Activated T-cell treated with anti-CD3 and anti-CD28 coated beads for 4 hours (primary cell): ENCODE measurements at regions not wholly inside any gene's neighbourhood (a gene's known extent, or its start where the extent isn't known, plus 50 kb on each side); places are given as distances from the start of the nearest gene placed in this dataset.

Experiments
- DNase-seq: peaks from one replicate; pipeline ENCODE4 v3.0.0-alpha.2; 2020

DNA sequence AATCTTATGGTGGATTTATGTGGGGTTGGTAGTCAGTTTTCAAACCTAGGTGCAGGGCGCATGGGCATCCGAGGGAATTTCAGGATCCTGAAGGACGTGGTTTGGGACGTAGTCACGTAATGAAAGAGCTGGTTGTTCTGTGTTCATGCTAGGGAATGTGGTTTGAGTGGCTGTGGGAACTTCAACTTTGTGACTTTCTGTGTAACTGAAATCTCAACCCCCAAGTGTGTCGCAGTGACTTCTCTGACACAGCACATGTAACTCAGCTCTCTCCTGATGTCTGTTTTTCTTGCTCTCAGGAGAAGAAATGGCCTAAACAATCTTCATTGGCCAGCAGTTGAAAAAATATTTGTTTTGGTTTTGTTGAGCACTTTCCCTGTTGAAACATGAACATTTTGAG lies 199.0 kb downstream of the PTEN start:
- DNase-seq, result no peak

DNA sequence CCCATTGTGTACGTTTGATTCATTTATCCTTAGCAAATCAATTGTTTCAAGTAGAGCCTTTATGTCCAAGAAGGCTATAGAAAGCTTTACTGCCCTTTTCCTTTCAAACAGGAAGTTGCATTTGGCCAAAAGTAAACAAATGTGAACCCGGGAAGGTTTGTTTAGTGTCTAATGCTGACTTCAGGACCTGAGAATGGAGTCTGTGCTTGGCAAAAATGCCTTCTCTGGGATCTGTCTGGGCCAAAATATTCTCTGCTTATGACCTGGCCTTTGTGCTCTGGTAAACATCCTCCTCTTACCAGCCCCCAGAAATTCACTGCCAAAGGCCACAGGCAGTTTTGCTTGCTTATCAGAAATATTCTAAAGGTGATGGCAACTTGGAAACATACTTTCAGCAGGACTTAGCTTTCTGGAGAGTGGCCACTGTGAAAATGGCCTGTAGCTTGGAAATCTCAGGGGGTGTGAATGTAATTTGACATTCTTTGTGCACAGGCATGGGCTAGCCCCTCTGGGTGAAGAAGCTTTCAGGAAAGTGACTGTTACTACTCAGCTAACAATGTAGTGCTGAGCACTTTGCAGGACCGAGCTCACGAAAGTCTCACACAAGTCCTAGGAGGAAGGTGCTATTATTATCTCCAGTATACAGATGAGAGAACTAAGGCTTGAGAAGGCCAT lies 199.5 kb downstream of the PTEN start:
- DNase-seq, result no peak

DNA sequence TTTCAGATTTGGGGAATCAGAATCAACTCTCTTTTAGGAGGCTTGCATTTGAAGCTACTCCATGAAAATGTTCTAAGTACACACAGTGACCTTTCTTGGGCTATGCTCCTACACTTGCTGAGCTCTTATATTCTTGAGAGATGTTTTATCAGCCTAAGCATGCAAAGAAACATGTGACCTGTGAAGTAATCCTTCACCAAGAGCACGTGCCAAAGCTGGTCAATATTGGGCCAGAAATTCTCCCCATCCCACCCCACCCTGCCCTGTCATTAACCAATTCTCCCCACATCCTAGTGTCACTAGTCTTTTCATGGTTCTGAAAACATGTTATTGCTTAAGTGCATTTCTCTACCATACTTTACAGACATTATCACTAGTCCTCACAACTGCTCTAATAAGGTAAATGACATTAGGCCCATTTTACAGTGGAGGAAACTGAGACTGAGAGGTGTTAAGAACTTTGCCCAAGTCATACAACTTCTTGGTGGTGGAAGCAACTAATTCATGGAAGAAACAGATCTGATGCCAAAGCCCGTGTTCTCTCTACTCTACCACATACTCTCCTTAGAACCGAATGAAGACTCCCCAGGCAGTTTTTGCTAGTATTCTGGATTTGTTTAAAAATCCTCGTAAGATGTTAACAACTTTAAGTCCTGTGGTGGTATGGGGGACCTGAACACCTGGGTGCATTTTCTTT lies 200.6 kb downstream of the PTEN start:
- DNase-seq, result no peak

DNA sequence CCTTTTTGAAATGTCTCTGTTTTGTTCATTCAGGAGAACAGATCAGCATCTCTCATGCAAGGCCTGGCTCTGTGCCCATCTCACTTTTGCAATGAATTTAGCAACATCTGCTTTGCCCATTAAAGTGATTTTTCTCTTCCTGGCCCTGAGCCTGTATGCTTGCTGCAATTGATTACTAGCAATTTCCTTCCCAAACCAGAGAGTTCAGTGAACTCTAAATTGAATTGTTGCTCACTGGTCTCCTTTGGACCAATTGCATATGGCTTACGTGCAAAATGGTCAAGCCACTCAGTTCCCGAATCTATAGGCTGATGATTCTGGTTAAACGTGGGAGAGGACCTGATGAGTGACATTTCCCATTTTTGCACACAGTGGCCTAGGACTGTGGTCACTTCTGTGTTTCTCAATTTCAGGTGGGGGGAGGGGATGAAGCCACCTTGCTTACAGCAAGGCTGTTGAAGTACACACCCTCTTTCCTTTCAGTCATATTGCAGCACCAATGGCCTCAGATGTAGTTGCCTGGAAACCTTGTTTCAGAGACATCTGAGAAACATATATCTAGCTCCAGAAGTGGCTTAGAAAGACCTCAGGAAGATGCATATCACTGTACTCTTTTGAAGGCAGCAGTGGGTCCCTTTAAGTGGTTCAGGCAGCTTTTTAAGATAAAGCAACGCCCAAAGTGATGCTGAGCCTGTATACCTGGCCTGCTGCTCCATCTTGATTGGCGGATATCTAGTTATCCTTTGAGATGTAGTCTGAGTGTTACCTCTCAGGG lies 201.4 kb downstream of the PTEN start:
- no peak for DNase-seq

DNA sequence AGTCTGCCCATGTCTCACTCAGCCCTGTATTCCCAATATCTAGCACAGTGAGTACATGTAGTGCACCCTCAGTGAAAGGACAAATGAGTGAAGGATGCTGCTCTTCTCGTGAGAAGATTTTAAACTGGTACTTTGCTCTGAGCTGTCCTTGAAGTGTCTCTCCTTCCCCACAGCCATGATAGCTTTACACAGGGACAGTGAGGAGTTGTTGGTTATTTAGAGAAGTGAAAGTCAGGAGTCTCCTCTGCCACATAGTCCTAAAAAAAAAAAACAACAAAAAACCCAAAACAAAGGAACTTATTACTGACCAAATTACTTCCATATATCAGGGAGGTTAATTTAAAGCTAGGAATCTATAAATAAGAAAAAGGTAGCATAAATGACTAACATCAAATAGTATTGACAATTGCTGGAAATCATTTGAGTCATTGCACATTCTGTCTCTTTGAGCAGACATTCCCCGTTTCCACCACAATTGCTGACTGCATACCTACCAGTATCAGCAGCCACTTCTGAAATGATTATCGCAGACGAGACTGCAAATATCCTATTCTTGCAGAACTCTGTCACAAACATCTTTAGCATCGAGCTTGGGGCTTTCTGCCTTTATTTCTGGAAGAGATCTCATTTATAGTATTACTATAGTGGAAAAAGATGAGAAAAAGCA lies 202.1 kb downstream of the PTEN start:
- no peak for DNase-seq

DNA sequence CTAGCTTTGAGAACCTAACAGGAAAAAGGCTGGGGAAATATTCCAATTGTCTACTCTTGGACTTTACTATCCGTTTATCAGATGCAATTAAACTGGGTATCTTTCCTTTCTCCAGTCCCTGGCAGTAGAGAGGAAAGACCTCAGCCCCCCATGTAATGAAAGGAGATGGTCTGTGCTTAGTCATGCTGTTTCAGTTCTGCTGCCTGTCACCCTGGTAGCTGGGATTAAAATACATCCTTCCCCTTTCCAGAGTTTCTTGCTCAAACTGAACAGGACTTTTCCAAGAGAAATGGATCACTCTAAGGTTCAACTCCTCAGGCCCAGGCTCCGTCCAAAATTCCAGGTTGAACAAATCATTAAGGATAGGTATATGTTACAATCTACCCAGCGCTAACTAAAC lies 202.9 kb downstream of the PTEN start:
- DNase-seq, result no peak

DNA sequence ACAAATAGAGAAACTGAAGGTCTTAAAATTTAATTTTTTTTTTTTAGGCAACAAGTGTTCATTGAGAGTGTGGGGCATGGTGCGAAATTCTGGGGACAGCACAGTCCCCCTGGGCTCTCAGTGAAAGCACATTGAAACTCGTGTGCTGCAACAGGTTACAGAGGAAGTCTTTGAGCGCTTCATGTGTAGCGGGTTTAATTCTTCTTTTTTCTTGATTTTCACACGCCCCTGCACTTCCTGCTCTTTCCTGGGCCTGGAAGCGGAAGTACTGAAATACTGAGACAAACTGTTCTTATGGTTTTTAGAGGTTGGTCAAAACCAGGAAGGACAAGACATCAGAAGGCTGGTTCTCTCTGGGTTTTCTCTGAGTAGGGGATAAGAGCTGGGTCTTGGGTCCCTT lies 203.5 kb downstream of the PTEN start:
- no peak for DNase-seq

DNA sequence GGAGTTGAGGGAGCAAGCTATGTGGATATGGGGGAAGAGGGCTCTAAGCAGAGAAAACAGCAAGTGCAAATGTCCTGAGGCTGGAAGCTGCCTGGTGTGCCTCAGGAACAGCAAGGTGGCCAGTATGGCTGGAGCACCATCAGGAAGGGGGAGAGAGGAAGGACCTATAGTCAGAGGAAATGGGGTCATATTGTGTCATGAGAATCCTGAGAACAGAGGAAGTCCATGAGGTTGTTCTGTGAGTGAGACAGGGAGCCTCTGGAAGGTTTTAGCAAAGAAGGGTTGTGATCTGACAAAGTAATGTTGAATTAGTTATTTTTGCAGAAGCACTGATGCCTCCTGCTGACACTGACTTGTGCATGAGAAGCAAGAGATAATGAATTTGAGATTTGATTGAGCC lies 204.3 kb downstream of the PTEN start:
- DNase-seq, result no peak

DNA sequence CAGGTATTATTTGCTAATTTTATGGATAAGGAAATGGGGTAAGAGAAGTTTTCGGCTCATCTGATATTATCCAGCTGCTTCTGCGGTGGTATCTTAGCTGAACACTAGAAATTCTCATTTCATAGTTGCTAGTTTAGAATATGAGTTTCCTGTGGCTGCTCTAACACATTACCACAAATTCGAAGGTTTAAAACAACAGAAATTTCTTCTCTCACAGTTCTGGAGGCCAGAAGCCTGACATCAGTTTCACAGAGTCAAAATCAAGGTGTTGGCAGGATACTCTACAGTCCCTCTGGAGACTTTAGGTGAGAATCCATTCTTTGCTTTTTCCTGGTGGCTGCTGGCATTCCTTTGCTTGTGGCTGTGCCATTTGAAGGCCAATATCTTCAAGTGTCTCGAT lies 205.9 kb downstream of the PTEN start:
- no peak for DNase-seq

DNA sequence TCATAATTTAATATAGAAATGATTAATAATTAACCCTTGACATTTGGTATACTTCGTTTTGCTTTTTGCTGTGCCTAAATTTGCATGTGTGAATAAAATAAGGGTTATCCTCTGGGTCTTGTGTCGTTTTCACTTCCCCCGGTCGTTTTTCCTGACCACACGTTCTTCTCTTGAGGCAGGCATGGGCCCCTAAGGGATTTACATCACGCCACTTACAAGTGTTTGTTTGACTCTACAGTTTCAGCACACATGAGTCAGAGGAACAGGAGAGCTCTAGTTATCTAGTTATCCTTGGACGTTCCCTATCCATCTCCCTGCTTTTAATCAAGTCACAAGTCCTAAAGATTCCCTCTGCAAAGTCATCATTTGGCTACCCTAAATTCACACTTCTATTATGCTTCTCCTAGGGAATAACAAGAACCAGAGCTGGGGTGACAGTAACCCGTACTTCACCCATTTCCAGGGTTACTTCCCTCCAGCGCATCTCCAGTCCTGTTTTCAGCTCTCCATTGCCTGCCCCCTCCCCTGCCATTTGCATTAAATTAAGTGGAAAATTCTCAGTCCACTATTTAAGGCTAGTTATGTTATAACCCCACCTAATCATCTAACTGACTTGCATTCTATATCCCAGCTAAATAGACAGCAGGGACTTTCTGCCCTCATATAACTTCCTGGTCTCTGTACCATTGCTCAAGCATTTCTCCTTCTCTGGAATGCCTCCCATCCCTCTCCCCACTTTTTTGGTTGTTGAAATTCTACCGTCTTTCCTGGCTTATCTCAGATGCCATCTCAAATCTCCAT lies 206.9 kb downstream of the PTEN start:
- no peak for DNase-seq

DNA sequence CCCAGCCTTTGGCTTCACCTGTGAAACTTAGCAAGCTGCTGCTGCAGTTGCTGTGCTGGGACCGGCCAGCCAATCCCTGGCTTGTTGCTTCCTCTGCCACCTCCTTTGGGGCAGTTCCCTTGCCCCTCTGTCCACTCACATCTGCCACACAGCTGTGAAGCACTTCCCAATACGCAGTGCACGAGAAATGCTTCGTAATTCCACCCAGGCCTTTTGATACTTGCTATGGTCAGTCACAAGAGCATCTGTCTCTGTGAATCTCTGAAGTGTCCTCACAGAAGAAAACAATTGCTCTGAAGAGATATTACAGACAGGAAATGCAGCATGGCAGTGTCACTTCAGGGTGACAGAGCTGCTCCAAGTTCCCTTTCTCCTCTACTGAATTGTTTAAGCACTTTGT lies 208.5 kb downstream of the PTEN start:
- DNase-seq, result no peak

DNA sequence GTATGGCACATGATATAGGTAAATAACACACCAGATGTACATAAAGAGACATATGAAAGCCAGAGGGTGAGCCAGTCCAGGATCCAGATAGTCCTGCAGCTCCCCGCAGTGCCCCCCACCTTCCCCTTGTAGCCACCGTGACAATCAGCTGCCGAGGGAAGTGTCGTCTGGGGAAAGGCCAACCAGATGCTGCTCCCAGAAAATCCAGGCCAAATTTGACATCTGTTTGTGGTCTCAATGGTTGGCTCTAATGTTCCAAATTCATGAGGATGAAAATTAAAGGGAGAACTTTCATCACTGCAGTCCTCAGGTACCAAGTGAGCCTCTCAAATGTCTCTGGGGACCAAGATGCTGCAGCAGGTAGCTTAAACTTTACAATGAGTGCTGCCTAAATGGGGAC lies 210.3 kb downstream of the PTEN start:
- DNase-seq, result no peak

DNA sequence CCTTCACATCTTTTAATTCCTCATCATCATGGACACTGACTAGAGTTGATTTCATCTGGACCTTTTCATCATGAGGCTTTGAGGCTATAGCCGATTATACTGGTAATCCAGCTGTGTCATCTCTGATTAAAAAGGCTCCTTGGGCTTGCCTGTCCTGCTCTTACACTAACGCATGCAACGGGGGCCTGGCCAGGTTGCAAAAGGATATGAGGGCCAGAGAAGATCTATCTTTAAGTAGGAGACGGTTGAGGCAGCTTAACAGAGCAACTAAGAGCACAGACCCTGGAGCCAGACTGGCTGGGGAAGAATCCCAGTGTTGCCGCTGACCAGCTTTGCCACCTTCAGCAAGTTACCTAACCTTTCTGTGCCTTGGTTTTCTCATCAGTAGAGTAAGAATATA lies 211.5 kb downstream of the PTEN start:
- DNase-seq, result no peak

DNA sequence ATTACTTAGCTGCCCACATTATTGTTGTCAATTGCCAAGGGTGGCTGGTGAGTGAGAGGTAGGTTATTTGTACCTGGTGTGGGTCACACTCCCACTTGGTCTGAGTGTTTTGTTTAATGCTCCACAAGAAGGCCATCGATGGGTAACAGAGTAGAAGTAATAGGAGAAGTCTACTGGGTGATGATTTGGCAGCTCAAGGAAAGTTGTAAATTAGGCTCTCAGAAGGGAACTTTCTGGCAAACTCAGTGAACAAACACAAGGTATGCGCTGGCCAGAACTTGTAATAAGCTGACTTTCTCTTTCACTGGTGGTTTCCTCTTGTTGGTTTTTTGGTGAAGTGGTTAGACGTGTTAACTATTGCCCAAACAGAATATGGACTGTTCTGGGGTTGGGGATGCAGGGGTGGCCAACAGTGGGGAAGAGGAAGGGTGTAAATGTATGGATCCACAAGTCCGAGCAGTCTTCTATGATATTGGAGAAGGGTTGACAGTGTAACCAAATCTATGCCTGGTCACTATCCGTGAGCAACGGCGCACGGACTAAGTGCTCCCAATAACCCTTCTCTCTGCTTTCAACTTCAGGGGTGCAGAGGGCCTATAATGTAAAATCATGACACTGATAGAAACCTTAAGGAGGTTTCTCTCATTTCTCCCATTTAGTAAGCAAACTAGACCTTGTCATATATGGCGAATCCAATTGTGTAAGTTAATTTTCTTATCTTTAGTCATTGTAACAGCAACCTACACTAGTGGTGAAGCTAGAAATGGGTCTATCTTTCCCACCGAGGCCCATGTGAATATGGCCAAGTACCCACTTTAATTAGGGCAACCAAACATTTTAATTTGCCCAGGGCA lies 212.8 kb downstream of the PTEN start:
- no peak for DNase-seq

DNA sequence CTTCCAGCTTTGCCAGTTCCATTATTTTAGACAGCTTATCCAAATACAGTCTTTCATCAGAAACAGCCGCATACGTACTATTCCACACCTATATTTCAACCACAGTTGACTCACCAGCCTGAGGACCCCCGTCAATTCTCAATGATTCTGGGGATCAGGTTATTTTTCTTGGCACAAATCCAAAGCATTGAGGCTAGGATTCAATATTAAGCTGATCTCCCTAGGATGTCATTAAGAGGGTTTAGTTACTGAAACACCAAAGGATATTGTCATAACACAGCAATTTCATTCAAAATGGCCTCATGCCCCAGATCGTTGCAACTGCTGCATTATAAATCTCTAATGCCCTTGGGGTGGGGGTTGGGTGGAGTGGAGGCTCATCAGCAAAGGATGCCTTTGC lies 214.6 kb downstream of the PTEN start:
- DNase-seq, result no peak

DNA sequence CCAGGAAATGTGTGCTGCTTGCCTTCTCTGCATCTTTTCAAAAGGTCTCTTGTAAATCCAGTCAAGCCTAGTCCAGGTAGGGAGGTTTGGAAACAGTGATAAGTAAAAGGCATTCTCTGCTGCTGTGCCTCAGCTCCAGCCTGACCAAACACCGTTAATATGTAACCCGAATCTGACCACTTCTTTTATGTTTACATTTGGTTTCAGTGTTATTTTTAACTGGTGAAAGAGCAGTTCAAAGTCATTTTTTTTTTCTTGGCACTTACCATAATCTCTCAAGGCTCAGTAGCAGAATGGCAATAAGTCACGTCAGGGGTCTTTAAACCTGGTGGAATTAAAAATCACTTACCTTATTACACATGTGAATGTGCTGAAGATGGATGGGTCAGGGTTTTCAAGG lies 216.8 kb downstream of the PTEN start:
- no peak for DNase-seq

DNA sequence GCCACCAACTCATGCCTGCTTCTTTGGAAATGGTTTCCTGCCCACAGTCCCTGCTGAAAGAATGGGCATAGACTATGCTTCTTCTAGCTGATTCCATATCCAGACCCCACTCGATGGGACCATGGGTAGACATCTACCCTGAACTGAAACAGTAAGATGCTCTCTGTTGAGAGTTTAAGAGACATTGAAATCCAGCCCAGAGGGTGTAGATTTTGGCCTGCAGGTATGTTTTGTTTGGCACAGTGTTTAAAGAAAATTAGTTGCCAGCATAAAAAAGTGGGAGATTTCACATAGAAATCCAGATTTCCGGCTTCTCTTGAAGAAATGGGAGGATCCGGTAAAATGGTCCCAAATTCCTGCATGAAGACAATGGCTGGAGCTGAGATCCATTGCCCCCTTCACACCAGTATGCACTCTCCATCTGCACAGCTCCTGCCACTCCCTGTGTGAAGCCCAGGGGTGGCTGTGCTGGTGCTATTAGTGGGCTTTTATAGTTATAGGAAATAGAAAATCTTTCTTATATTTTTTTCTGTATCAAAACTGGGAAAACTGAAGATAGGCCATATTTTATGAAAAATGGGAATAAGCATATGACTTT lies 218.1 kb downstream of the PTEN start:
- DNase-seq, result no peak

DNA sequence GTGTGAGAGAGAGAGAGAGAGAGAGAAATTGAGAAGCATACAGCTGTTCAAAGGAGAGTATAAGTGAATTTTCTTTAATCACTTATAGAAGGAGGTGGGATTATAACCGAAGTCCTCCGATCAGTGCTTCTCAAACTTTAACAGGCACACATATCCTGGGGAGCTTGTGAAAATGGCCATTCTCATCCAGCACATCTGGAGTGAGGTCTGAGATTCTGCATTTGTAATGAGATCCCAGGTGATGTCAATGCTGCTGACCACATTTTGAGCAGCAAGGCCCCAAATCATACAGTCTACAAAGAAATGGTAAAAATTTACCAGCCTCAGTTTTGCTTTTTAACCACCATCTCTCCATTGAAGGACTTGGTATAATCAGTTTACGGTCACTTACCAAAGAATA lies 219.0 kb downstream of the PTEN start:
- no peak for DNase-seq

DNA sequence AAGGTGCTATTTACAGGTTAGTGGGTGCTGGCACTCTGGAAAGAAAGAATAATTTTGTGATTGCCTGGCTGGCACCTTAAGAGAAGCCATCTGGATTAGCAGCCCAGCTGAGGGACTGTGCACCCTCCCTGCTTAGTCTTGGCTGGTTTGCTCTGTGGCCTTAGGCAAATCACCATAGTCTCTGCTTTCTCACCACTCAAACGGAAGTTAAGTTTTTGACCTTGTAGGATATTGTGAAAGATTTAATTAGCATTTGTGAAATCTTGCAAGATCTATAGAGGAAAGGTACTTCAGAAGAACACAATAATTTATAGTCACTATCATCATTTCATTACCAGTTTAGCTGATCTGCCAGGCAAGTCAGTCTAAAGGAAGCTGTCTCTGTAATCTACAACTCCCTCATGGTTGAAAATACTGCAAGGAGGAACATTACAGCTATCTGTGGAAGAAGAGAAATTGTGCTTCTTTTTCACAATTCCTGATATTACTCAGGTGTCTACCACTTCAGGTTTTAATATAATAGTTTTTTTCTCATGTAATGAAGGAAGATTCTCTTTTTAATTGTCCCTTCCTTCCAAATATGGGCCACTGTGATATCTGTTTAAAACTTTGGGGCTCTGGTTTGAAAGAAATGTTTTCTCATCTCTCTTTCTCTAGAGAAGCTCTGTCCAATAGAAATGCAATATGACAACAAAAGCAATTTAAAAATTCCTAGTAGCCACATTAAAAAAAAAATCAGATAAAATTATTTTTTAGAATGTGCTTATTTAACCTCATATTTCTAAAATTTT lies 219.6 kb downstream of the PTEN start:
- DNase-seq, result no peak

DNA sequence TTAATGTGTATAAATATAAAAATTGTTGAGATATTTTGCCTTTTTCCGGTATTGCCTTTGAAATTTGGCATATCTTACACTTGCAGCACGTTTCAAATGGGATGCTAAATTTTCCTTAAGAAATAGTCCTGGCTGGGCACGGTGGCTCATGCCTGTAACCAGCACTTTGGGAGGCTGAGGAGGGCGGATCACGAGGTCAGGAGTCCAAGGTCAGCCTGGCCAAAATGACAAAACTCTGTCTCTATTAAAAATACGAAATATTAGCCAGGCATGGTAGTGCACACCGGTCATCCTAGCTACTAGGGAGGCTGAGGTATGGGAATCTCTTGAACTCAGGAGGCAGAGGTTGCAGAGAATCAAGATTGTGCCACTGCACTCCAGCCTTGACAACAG lies 220.2 kb downstream of the PTEN start:
- DNase-seq, result no peak
